ENCODE measurements at regions not wholly inside any gene's neighbourhood (a gene's known extent, or its start where the extent isn't known, plus 50 kb on each side); places are given as distances from the start of the nearest gene placed in this dataset.

DNA sequence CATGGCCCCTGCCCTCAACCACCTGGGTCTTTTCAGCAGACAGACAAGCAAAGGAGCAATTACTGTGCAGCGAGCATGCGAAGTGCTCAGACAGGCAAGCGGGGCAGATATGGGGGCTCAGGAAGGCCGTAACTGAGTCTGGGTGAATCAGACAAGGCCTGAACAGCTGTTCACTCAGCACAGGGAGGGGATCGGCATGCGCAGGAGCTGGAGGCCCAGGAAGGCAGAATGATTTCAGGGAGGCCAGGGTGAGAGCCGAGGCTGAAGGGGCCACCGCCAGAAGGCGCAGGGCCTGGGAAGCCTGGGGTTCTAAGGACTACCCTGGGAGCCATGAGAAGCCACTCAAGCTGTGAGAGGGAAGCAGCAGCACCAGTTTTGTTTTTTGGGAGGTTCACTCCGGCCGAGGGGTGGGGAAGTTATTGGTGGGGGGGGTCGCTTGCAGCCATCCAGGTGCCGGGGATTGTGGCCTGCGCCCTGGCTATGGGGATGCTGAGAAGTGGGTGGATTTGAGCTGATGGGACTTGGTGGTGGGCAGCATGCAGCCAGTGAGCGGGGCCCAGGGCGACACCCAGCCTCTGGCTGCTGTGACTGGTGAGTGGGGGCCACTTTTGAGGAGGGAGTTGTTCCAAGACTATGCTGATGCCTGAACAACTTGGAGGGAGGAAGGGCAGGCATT is 132.2 kb downstream of the TSN start:
- WGBS, 2 donors, result 95 to 98% methylated on average over 9 to 16 of the region's 16 CpGs
- no peak for TF ChIP-seq EP300 (IDR thresholded peaks at IDR 0.05)
- ATAC-seq (ENCODE audit: low FRiP score in 2 of 2) (no peak), DNase-seq (no peak)
- H3K27me3 ChIP-seq, result no peaks in the 10 kb centered on the region
- no peaks in the 10 kb centered on the region for H3K9me3 ChIP-seq
- H3K4me1 ChIP-seq, result no peaks in the 10 kb centered on the region
- no peaks in the 10 kb centered on the region for H3K36me3 ChIP-seq
- H3K4me3 ChIP-seq, result no peak overlapping the region
- no peak overlapping the region for H3K27ac ChIP-seq

DNA sequence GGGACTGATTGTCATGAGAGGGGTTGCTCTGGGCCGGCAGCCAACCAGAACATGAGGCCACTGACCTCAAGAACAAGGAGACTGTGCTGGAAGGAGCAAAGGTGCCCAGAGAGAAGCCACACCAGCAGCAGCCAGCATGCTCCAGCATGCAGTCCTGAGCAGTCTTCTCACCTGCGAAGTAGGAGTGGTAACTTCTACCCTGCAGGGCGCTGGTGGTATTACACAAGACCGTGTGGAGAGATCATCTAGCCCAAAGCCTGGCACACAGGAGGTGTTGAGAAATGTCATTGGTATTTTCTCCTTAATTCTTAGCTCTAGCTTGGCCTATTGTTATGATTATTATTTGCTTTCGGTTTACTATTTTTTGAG is 132.7 kb downstream of the TSN start:
- no peak for ATAC-seq (ENCODE audit: low FRiP score in 2 of 2)
- TF ChIP-seq POLR2A (IDR thresholded peaks at IDR 0.05), result no peak
- TF ChIP-seq, protein P1, sequence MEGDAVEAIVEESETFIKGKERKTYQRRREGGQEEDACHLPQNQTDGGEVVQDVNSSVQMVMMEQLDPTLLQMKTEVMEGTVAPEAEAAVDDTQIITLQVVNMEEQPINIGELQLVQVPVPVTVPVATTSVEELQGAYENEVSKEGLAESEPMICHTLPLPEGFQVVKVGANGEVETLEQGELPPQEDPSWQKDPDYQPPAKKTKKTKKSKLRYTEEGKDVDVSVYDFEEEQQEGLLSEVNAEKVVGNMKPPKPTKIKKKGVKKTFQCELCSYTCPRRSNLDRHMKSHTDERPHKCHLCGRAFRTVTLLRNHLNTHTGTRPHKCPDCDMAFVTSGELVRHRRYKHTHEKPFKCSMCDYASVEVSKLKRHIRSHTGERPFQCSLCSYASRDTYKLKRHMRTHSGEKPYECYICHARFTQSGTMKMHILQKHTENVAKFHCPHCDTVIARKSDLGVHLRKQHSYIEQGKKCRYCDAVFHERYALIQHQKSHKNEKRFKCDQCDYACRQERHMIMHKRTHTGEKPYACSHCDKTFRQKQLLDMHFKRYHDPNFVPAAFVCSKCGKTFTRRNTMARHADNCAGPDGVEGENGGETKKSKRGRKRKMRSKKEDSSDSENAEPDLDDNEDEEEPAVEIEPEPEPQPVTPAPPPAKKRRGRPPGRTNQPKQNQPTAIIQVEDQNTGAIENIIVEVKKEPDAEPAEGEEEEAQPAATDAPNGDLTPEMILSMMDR (IDR thresholded peaks at IDR 0.05), result peak in 3 of 6 experiments; percentile 5 to 16 (median 13)
- Histone ChIP-seq H3K27ac (no peak overlapping the region), H3K9me3 (no peaks in the 10 kb centered on the region), H3K4me1 (no peaks in the 10 kb centered on the region), H3K27me3 (no peaks in the 10 kb centered on the region), H3K4me3 (no peak overlapping the region), H3K36me3 (no peaks in the 10 kb centered on the region)
- DNase-seq, result no peak
- 69 to 79% methylated on average over 4 to 5 of the region's 5 CpGs for WGBS, 2 donors

DNA sequence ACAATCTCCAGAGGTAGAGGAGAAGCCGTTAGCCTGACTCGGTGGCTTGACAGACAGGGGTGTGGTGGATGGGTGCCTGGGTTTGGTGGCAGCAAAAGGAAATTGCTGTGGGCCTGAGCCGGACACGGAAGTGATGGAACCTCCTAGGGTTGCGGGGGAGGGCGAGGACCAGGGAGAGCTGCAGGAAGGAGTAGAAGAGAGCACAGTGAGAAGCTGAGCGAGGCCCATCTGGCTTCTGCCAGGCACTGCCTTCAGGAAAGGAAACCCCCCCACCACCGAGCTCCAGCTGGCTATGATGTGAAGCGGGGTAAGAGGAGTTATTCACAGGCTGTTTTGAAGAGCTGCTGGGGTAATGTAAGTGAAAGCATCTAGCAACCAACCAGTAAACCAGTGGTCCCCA is 134.6 kb downstream of the TSN start:
- ATAC-seq (ENCODE audit: low FRiP score in 2 of 2) (no peak), DNase-seq (no peak)
- 72 to 79% methylated on average over 9 of the region's 9 CpGs for WGBS, 2 donors
- H3K4me1 ChIP-seq, result no peaks in the 10 kb centered on the region
- no peaks in the 10 kb centered on the region for H3K27me3 ChIP-seq
- H3K27ac ChIP-seq, result no peak overlapping the region
- H3K36me3 ChIP-seq, result no peaks in the 10 kb centered on the region
- no peak for TF ChIP-seq POLR2A (IDR thresholded peaks at IDR 0.05)
- TF ChIP-seq EP300 (IDR thresholded peaks at IDR 0.05), result no peak
- no peak for TF ChIP-seq POLR2AphosphoS5 (IDR thresholded peaks at IDR 0.05)
- TF ChIP-seq, protein P1 (IDR thresholded peaks at IDR 0.05), result no peak
- no peak overlapping the region for H3K4me3 ChIP-seq
- no peaks in the 10 kb centered on the region for H3K9me3 ChIP-seq

DNA sequence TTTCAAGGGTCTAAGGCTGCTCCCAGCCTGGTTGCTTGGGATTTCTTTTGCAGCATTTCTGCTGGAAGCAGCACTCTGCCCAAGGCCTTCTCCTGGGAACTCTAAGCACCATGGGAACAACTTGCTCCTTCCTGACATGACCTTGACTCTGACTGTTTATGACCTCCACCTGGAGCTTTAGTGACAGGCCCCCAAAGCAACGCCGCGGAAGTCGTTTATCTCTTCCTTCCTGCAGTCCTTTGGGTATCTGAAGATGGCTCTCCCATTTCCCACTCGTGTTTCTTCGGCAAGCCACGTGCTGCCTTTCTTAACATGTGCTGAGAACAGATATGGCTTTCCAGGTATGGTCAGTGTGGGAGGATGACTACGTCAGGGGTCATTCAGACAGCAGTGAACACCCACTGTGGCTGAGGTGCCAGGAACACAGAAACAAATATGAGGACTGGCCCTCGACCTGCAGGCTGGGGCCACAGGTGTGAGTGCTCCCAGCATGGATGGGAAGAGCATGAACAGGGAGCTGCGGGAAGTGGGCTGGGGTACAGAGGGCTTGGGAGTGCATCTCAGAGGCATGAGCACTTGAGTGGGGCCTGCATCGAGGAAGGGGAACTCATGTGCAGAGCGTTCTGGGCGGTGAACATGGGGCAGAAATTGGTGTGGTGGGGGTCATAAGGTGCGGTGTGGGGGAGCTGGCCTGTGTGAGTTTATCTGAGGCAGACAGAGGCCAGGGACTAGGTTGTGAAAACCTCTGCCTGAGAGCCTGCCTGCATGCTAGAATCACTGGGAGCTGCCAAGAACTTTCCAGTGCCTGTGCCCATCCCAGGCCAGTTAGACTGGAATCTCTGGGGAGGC is 140.5 kb downstream of the TSN start:
- no peaks in the 10 kb centered on the region for H3K4me1 ChIP-seq
- no peak for ATAC-seq (ENCODE audit: low FRiP score in 2 of 2)
- no peak overlapping the region for H3K4me3 ChIP-seq
- no peaks in the 10 kb centered on the region for H3K9me3 ChIP-seq
- no peaks in the 10 kb centered on the region for H3K27me3 ChIP-seq
- H3K36me3 ChIP-seq, result no peaks in the 10 kb centered on the region
- H3K27ac ChIP-seq, result no peak overlapping the region
- WGBS, 2 donors, result 60 to 72% methylated on average over 14 of the region's 14 CpGs
- no peak for DNase-seq
- no peak for TF ChIP-seq EP300 (IDR thresholded peaks at IDR 0.05)
- TF ChIP-seq POLR2AphosphoS5 (IDR thresholded peaks at IDR 0.05), result no peak
- TF ChIP-seq, protein P1 (IDR thresholded peaks at IDR 0.05), result no peak
- TF ChIP-seq POLR2A (IDR thresholded peaks at IDR 0.05), result no peak

DNA sequence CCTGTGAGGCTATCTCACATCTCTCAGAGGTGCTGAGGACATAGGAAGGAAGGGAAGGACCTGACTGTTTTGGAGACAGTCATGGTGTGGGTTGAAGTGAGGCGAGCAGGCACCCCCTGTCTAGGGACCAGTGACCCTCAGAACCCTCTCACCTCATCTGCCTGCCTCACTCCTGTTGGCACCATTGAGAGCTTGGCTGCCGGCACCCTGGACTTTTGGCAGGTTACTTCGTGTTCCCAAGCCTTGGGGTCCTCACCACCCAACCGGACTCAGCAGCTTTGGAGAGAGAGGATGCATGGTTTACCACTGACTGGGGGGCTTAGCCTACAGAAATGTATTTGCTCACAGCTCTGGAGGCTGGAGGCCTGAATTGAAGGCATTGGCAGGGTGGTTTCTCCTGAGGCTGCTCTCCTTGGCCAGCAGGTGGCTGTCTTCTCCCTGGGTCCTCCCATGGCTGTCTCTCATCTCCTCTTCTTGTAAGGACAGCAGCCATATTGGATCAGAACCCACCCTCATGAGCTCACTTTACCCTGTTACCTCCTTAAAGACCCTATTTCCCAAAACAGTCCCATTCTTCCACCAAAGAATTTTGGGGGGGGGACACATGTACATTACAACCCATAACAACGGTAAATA is 142.0 kb downstream of the TSN start:
- Histone ChIP-seq H3K27me3 (no peaks in the 10 kb centered on the region), H3K4me1 (no peaks in the 10 kb centered on the region), H3K9me3 (no peaks in the 10 kb centered on the region), H3K4me3 (no peak overlapping the region), H3K27ac (no peak overlapping the region), H3K36me3 (no peaks in the 10 kb centered on the region)
- TF ChIP-seq, protein P1 (IDR thresholded peaks at IDR 0.05), result peak in 1 of 6 experiments; percentile 7
- TF ChIP-seq POLR2AphosphoS5 (IDR thresholded peaks at IDR 0.05), result no peak
- DNase-seq, result no peak
- peak in 1 of 2 donors; percentile 19 for ATAC-seq (ENCODE audit: low FRiP score in 2 of 2)
- 91 to 100% methylated on average over 2 to 5 of the region's 5 CpGs for WGBS, 2 donors
